SKM-1 treated with dmso at 0.1 percent for 144 hours (cell line): ENCODE measurements at regions not wholly inside any gene's neighbourhood (a gene's known extent, or its start where the extent isn't known, plus 50 kb on each side); places are given as distances from the start of the nearest gene placed in this dataset.

Source experiments
- DNase-seq: peaks from one replicate; lab custom pipeline; 2025; ENCODE audit not compliant: unreplicated experiment; lab: John Stamatoyannopoulos, UW

DNA sequence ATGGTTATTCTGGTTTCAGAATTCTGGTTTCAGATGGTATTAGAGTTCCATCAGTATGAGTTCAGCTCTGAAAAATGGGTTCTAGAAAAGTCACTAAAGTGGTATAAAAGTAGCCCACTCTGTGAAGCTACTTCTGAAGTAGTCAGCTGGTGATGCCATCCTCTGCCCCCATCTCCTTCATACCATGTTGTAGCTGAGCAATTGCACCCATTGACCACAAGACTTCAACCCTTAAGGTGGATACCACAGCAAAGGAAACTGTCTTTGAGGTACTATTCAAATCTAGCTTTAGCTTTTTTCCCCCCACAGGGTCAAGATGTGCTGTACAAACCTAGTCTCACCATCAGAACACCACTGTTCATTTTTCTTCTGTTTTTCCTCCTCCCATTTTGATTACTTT lies 444.9 kb downstream of the DMAC1 start:
- no peak for DNase-seq

DNA sequence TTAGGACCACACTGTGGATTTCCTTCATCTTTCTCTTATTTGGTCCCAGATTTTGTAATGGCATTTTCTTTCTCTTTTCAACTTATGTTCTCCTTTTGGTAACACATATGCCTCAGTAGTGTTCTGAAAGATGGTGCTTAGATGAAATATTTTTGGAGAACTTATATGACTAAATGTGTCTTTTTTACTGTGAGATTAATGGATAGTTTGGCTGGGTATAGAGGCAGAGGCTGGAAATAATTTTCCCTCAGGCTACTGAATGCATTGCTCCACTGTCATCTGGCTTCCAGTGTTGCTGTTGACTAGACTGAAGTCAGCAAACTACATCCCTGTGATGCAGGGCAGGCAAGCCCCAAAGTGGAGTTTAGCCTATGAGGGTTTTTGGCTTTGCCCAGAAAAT lies 450.9 kb downstream of the DMAC1 start:
- no peak for DNase-seq

DNA sequence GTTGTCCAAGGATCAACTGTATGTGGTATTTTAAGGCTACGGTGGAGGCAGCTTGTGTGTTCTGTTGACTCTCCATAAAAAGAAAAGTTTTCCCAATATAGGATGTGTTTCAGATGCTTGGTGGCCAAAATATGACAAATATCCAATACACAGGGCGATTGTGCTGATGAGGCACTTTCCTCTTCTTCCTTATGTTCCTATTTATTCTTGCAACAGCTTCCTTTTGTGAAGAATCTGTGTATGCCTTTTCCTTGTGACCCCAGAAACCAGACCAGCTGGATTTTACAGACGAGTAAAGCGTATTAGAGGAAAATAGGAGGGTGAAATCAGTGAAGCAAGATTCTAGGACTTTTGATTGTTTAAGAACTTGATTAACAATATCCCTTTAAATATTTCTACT lies 452.0 kb downstream of the DMAC1 start:
- DNase-seq: no peak

DNA sequence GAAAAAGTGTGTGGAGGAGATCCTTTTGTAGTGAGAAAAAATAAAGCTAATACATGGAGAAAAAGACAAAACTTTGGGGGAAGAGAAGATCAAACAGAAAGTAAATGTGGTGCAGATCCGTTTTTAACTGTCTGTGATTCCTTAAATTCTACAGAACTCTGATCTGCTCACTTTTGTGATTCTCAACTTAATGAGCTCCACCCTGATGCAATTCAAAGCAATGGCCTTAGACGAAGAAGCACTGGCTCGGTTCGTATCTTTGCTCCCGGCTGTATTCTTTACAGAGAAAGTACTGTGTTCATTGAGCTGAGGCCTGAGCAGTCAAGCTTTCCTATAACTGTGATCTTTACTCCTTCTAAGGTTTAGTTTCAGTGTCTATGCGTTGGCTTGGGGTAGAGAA lies 453.4 kb downstream of the DMAC1 start:
- DNase-seq: no peak

DNA sequence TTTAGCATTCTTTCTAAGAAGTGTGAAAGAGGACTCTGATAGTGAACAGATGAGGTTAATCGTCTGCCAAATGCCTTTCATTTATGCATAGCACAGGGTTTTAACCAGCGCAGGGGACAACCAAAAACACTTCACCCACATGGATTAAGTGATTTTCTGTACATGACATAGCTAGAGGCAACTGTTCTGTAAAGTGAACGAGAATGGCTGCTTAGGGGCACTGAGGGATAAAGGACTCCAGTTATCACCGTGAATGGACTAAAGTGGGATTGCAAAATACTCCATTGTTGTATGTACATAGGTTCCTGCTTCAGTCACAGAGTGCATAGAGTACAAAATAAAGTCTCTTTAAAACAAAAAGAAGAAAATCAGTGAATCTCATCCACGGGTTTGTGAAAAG lies 456.8 kb downstream of the DMAC1 start:
- DNase-seq: no peak

DNA sequence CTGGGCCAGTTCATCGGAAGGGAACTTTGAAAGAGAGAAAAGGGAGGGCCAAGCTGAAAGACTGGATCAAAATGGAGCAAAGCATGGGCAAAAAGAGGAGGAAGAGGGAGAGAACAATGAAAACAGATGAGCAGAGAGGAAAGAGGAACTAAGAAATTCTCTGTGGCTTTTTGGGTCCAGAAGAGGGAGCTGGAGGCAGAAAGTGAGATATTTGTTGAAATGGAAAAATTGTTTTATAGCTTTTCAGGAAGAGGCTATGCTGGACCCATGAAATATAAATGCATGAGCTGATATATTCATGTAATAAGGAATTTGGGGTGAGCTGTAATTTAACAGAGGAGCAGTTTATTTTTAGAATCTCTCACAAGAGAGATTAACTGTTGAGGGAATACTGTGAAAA lies 457.3 kb downstream of the DMAC1 start:
- DNase-seq: peak; percentile 20

DNA sequence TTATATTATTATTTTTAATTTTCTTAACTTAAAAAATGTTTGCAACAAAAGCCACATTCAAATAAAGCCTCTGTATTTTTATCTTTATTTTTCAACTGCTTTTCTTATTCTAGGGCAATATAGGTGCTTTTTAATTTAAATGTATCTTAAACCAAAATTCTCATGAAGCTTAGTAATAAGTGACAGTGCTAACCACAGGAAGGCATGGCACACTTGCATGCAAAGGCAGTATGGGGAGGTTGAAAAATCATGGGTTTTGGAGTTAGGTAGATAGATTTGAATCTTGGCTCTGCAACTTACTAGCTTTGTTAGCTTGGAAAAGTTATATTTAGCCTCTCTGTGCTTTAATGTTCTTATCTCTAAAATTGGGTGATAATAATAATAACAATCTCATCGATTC lies 458.0 kb downstream of the DMAC1 start:
- DNase-seq: no peak

DNA sequence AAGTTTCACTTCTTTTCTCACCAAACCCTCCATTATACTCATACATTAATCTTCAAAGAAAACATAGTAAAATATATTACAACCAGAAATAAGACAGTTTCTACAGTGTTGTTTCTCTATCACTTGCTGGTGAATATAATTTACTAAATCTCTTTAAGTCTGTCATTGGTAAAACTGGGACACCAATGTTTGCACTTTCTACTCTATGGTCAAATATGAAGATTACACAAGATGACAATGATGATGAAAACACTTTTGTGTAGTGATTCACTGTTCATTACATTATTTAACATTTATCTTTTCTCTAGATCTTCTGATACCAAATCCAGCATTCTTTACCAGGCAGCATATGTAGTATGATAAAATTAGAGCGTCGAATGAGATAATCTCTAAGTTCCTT lies 459.1 kb downstream of the DMAC1 start:
- DNase-seq: no peak

DNA sequence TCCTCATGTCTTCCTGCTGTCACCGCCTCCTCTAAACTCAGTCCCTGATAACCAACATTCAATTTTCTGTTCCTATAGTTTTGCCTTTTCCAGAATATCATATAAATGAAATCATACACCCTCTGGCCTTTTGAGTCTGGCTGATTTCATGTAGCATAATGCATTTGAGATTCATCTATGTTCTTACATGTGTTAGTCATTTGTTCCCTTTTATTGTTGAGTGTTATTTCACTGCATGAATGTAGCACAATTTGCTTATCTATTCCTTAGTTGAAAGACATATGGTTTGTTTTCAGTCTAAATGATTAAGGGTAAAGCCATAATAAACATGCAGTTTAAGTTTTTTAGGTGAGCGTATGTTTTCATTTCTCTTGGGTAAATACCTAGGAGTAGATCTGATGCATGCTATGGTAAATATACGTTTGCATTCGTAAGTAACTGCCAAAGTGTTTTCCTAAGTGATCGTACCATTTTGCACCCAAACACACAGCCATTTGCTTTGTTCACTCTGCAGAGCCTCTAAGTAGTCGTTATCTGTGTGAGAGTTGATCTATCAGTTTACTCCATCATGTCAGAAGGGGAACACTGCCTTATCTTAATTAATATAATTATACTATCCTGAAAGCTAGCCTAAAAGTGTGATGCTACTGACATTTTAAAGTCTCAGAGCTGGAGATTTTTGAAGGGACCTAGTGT lies 460.8 kb downstream of the DMAC1 start:
- DNase-seq: no peak

DNA sequence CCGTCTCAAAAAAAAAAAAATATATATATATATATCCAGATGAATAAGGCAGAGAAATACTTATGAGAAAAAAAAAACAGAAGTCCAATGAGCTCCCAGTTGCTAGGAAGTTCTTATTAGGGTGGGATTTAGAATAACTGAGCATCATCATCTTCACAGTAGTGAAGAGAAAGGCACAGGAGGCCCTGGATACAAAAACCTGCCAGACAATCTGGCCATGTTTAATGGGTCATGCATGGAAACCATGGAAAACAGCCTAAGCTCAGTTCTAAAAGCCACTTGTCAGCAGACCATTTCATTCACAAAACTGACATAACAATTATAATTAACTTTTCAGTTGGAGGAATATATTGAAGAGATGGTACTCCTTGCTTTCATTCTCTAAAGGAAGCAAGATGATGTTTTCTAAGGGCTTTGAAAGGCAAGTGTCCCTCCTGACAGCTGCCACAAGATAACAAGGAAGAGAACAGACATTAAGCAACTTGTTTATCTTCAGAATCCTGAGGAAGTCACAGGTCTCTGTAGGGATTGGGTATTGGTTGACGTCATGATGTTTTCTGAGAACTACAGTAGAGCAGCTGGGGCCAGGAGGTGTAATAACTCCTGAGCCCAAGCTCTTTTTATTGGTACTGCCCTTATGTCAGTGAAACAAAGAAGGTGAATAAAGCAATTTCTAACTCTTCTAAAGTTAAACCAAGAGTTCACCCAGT lies 463.1 kb downstream of the DMAC1 start:
- no peak for DNase-seq

DNA sequence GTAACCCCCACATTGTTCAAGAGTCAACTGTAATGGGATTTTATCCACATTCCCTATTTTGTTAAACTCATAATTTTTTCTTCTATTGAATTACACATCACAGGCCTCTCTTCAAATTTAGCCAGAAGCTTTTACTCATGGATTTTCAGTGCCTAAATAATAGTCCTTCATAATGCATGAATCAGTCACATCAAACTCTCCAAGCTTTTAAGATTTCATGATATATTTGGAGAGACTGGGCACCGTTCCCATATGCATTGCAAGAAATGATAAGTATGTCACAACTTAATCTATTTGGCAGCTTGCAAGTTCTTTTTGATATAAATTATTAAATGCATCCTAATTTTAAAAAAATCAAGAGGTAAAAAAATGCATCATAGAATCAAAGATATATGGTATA lies 465.9 kb downstream of the DMAC1 start:
- no peak for DNase-seq

DNA sequence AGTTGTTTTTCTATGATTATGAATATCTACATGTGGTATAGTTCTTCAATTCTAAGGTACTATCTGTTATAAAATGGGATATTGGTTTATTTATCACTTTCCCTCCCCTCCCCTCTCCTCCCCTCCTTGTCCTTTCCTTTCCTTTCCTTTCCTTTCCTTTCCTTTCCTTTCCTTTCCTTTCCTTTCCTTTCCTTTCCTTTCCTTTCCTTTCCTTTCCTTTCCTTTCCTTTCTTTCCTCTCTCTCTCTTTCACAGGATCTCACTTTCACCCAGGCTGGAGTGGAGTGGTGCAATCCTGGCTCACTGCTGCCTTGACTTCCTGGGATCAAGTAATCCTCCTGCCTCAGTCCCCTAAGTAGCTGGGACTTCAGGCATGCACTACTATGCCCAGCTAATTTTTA lies 466.8 kb downstream of the DMAC1 start:
- no peak for DNase-seq

DNA sequence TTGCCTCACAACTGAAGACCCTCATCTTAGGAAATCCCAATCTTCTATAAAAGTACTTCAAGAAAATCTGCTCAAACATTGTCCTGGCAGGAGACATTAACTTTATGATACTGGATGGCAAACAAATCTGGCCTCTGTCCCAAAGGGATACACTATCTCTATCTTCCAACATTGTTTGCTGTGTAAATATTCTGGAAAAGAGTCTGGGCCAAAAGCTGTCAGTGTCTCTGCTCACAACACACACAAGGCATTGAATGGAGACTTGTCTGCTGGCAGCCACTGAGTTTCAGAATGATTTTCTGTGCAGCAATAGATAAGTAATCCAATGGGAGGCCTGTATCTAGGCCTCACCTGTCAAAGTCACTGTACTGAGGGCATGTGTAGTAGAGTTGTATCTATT lies 471.1 kb downstream of the DMAC1 start:
- no peak for DNase-seq

DNA sequence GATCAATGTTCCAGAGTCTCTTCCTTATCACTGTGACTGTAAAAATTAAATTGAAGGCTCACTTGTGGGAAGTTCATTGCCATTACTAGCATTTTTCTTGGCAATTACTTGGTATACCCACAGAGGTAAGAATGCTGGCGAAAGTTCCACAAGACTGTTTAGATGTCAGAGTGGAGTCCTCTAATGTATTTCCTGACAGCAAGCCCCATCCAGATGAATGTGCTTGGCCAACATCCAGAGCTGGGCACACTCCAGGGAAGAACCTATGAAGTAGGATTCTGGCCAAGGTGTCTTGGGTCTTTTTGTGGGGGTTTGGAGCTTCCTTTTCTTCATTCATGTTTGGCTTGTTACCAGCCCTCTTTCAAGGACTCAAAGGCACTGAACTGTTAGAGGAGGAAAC lies 473.6 kb downstream of the DMAC1 start:
- DNase-seq: no peak

DNA sequence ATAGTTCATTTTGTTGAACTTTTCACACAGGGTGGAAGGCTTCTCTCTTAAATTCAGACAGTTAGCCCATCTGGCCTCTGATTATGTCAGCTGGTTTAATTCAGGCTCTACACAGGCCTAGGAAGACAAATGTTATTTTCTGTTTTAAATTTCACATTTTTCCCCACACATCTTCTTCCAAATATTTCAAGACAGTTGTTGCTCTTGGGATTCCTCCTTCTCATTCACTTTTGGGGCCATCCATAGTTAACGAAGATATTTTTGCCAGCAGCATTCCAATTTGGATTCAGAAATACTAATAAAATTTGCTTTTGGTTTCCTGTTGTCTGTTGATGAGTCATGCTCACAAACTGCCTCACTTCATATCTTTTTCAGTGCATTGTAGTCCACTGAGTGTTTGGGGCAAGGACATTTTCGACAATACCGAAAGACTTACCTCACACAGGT lies 475.4 kb downstream of the DMAC1 start:
- DNase-seq: no peak

DNA sequence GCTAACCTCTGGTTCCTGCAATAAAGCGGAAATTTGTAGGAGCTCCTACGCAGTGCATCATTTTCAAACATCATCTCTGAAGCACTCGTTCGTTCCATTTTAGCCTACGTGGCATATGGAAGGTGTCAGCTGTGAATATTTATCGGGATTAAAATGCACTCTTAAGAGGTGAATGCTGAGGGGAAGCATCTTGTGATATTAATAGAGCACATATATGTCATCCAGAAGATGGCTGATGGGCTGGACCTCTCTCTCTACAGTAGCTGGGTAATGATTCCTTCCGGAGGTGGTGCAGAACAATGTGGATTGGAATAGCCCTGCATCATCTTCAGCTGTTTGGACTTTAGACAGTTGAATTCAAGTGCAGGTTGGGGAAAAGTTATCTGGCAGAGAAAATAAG lies 478.7 kb downstream of the DMAC1 start:
- no peak for DNase-seq

DNA sequence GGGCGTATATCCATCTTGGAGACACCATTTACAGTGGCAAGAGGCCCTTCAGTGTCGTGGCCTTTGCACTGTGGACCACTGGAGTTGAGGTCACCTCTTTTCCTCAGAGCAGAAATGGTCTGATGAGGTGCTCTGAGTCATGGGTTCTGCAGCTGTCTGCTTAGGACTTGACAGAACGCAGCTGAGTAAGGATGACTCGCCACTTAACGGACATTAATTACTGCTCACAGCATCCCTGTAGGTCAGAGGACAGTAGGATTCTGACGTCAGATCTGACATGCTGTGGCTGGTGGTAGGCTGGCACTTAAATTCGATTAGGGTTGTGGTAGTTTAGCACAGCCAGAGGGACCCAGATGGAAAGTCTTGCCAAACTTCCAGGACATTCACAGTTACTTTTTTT lies 479.4 kb downstream of the DMAC1 start:
- DNase-seq: no peak

DNA sequence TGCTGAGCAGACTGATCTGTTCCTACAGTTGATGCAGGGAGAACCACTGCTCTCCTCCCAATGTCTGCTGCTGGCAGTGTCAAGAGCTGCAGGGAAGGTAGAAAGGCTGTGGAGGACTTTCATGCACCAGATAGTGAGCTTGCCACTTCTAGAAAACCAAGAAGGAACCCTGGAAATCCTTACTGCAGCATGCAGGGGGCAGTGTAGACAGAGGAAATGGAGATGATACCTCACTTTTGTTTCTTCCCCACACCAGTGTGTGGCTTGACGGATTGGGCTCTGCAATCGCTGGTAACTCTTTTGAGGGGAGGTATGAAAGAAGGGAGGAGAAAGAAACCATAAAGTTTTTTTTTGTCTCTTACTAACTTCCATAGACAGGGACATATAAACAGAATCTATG lies 480.7 kb downstream of the DMAC1 start:
- DNase-seq: no peak

DNA sequence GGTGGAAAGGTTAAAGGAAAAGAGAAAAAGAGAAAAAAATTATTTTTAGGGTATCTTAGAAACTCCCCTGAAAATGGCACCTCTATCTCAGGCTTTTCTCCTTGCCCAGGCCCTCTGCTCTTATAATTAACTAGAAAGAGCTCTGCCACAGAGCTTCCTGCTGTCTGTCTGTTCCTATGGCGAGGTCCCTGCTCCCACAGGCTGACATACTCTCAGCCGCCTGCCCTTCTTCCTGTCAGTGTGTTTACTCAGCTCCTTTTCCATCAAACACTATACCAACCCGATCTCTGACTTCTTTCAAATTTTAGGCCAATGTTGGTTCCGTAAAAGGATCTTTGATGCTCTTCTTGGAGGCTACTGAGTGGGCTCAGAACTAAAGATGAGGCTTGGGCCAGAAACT lies 482.6 kb downstream of the DMAC1 start:
- DNase-seq: no peak

DNA sequence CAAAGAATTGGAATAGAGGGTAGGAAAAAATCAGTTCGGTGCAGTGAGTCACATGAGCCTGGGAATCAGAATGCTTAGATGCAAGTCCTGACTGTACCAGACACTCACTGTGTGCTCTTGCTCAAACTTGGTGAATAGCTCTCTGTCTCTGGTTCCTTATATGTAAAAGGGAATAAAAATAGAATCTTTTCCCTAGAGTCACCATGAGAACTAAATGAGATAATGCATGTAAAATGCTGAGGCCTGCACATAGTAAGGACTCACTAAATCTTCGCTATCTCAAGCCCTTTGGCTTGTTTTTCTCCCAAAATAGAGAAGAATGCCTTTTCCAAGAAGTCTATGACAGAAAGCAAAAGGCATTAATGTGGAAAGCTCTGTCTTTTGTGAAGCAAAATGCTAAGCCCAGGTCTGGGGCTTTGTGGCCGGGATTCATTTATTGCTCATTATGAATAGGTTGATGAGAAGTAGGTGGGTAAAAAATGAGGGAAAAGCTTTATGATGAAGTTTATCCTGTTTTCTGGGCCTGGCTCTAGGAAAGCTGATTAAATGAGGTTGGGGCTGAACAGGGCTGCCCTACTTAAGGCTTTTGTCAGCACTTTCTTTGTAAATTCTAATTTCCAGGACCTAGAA lies 483.3 kb downstream of the DMAC1 start:
- no peak for DNase-seq

DNA sequence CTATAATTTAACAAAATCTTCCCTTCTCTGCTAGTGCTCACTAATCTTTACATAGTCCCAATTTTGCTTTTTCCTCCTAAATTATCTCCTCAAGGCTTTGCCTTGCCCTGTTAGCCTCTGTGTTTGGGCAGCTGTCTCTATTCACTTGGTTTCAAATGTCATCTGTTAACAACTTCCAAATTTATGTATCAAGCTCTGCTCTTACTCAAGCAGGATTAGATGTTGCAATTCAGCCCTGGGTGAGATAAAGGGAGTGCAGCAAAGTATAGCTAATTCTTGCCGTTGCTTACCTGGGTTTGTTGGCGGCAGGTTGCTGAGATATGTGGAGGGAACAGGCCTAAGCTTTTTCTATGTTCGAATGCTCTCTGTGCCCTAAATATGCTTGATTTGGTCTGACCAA lies 483.8 kb downstream of the DMAC1 start:
- DNase-seq: no peak

DNA sequence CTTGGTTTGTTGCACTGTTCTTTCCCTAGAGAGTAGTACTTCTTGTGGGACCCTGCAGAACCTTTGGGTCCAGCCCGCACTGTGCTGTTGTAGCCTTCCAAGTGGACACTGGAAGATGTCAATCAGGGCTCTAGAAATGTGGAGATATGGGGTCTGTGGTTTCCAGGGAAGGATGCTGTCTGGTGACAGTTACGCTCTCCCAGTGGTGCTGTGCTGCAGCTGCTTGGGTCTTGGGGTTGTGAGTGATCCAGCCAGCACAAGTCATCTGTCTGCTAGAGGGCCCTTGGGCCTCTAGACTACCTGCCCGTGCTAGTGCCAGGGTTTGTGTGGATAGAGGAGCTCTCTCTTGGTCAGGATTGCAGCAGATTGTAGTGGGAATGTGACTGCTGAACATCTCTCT lies 484.5 kb downstream of the DMAC1 start:
- DNase-seq: no peak

DNA sequence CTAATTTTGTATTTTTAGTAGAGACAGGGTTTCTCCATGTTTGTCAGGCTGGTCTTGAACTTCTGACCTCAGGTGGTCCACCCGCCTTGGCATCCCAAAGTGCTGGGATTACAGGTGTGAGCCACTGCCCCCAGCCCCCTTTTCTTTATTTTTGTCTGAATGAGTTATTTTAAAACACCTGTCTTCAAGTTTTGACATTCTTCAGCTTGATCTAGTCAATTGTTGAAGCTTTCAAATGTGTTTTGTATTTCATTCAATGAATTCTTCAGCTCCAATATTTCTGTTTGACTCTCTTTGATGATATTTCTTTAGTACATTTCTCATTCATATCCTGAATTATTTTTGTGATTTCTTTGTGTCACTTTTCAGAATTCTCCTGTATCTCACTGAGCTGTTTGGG lies 486.2 kb downstream of the DMAC1 start:
- DNase-seq: no peak
